ENCODE measurements at regions not wholly inside any gene's neighbourhood (a gene's known extent, or its start where the extent isn't known, plus 50 kb on each side); places are given as distances from the start of the nearest gene placed in this dataset.

GRCh38 chr18:10207682-10208345 lies 246.6 kb upstream of the APCDD1 start:
- ATAC-seq: peak; percentile 39 to 53

GRCh38 chr18:10209302-10209701 lies 245.1 kb upstream of the APCDD1 start:
- WGBS: 96% methylated on average over 8 of the region's 8 CpGs
- DNase-seq: no peak
- Histone ChIP-seq H3K4me3 (ENCODE audit: low read length) (no peak overlapping the region), H3K27me3 (ENCODE audit: control insufficient read depth, insufficient read depth) (no peaks in the 10 kb centered on the region), H3K4me1 (ENCODE audit: control insufficient read depth, insufficient read depth, low read length) (peaks cover 6% of the 10 kb centered on the region), H3K9me3 (ENCODE audit: control insufficient read depth, low read length) (no peaks in the 10 kb centered on the region), H3K27ac (ENCODE audit: low read length) (no peak overlapping the region)
- ATAC-seq: no peak
- intact Hi-C loops (cut with DNase I): loop anchor here in 1 of 4 donors (10.0 kb wide), 1 partner anchor 55 kb away; no protein-coding TSS in a partner anchor

More at GRCh38 chr18:10207682-10208345, 246.6 kb upstream of the APCDD1 start:
- Histone ChIP-seq H3K9me3 (ENCODE audit: control insufficient read depth, low read length) (no peaks in the 10 kb centered on the region), H3K27me3 (ENCODE audit: control insufficient read depth, insufficient read depth) (no peaks in the 10 kb centered on the region), H3K4me1 (ENCODE audit: control insufficient read depth, insufficient read depth, low read length) (peaks cover 6% of the 10 kb centered on the region), H3K4me3 (ENCODE audit: low read length) (no peak overlapping the region), H3K27ac (ENCODE audit: low read length) (no peak overlapping the region)
- DNase-seq: no peak
- intact Hi-C loops (cut with DNase I): loop anchor here in 1 of 4 donors (10.0 kb wide), 1 partner anchor 57 kb away; no protein-coding TSS in a partner anchor
- WGBS: 12% methylated on average over 3 of the region's 3 CpGs

GRCh38 chr18:10210057-10210633 lies 244.3 kb upstream of the APCDD1 start:
- no peak overlapping the region for H3K4me3 ChIP-seq (ENCODE audit: low read length)
- 85% methylated on average over 6 of the region's 6 CpGs for WGBS
- H3K27me3 ChIP-seq (ENCODE audit: control insufficient read depth, insufficient read depth): no peaks in the 10 kb centered on the region
- DNase-seq: no peak
- H3K9me3 ChIP-seq (ENCODE audit: control insufficient read depth, low read length): no peaks in the 10 kb centered on the region
- H3K27ac ChIP-seq (ENCODE audit: low read length): no peak overlapping the region
- H3K4me1 ChIP-seq (ENCODE audit: control insufficient read depth, insufficient read depth, low read length): peaks cover 6% of the 10 kb centered on the region
- ATAC-seq: no peak
- intact Hi-C loops (cut with DNase I): no loop called here

- Histone ChIP-seq H3K27me3 (ENCODE audit: control insufficient read depth, insufficient read depth) (no peaks in the 10 kb centered on the region), H3K4me3 (ENCODE audit: low read length) (no peak overlapping the region), H3K9me3 (ENCODE audit: control insufficient read depth, low read length) (peaks cover 2% of the 10 kb centered on the region), H3K4me1 (ENCODE audit: control insufficient read depth, insufficient read depth, low read length) (no peaks in the 10 kb centered on the region), H3K27ac (ENCODE audit: low read length) (no peak overlapping the region)
- intact Hi-C loops (cut with DNase I): no loop called here
- peak in 1 of 2 donors; percentile 33 for ATAC-seq
- DNase-seq: no peak
- WGBS: 30% methylated on average over 3 of the region's 3 CpGs
These were observed 240.9 kb upstream of the APCDD1 start for GRCh38 chr18:10213526-10213925.

GRCh38 chr18:10215446-10215845 lies 239.0 kb upstream of the APCDD1 start:
- no peak for DNase-seq
- peaks cover 2% of the 10 kb centered on the region for H3K9me3 ChIP-seq (ENCODE audit: control insufficient read depth, low read length)
- intact Hi-C loops (cut with DNase I): no loop called here
- H3K27me3 ChIP-seq (ENCODE audit: control insufficient read depth, insufficient read depth): no peaks in the 10 kb centered on the region
- ATAC-seq: no peak
- H3K4me1 ChIP-seq (ENCODE audit: control insufficient read depth, insufficient read depth, low read length): no peaks in the 10 kb centered on the region
- no peak overlapping the region for H3K4me3 ChIP-seq (ENCODE audit: low read length)
- H3K27ac ChIP-seq (ENCODE audit: low read length): no peak overlapping the region
- 86% methylated on average over 6 of the region's 6 CpGs for WGBS

GRCh38 chr18:10216791-10217190 lies 237.6 kb upstream of the APCDD1 start:
- WGBS: 82% methylated on average over 2 of the region's 2 CpGs
- intact Hi-C loops (cut with DNase I): no loop called here
- no peaks in the 10 kb centered on the region for H3K4me1 ChIP-seq (ENCODE audit: control insufficient read depth, insufficient read depth, low read length)
- no peak overlapping the region for H3K27ac ChIP-seq (ENCODE audit: low read length)
- peaks cover 2% of the 10 kb centered on the region for H3K9me3 ChIP-seq (ENCODE audit: control insufficient read depth, low read length)
- ATAC-seq (no peak), DNase-seq (no peak)
- H3K27me3 ChIP-seq (ENCODE audit: control insufficient read depth, insufficient read depth): no peaks in the 10 kb centered on the region
- H3K4me3 ChIP-seq (ENCODE audit: low read length): no peak overlapping the region

- WGBS: 67% methylated on average over 2 of the region's 2 CpGs
- intact Hi-C loops (cut with DNase I): no loop called here
- H3K27me3 ChIP-seq (ENCODE audit: control insufficient read depth, insufficient read depth): no peaks in the 10 kb centered on the region
- H3K4me1 ChIP-seq (ENCODE audit: control insufficient read depth, insufficient read depth, low read length): no peaks in the 10 kb centered on the region
- no peak overlapping the region for H3K27ac ChIP-seq (ENCODE audit: low read length)
- H3K9me3 ChIP-seq (ENCODE audit: control insufficient read depth, low read length): peaks cover 2% of the 10 kb centered on the region
- H3K4me3 ChIP-seq (ENCODE audit: low read length): no peak overlapping the region
- DNase-seq (no peak), ATAC-seq (no peak)
These were observed 237.2 kb upstream of the APCDD1 start for GRCh38 chr18:10217211-10217610.

- Histone ChIP-seq H3K9me3 (ENCODE audit: control insufficient read depth, low read length) (no peaks in the 10 kb centered on the region), H3K27ac (ENCODE audit: low read length) (no peak overlapping the region), H3K27me3 (ENCODE audit: control insufficient read depth, insufficient read depth) (no peaks in the 10 kb centered on the region), H3K4me3 (ENCODE audit: low read length) (no peak overlapping the region), H3K4me1 (ENCODE audit: control insufficient read depth, insufficient read depth, low read length) (no peaks in the 10 kb centered on the region)
- WGBS: 95% methylated on average over 6 of the region's 6 CpGs
- no peak for ATAC-seq
- no peak for DNase-seq
- intact Hi-C loops (cut with DNase I): no loop called here
These were observed 229.1 kb upstream of the APCDD1 start for GRCh38 chr18:10225300-10225699.

GRCh38 chr18:10226971-10227370 lies 227.5 kb upstream of the APCDD1 start:
- intact Hi-C loops (cut with DNase I): no loop called here
- no peaks in the 10 kb centered on the region for H3K4me1 ChIP-seq (ENCODE audit: control insufficient read depth, insufficient read depth, low read length)
- ATAC-seq: no peak

GRCh38 chr18:10228326-10228725 lies 226.1 kb upstream of the APCDD1 start:
- ATAC-seq: no peak
- Histone ChIP-seq H3K9me3 (ENCODE audit: control insufficient read depth, low read length) (no peaks in the 10 kb centered on the region), H3K27me3 (ENCODE audit: control insufficient read depth, insufficient read depth) (no peaks in the 10 kb centered on the region), H3K4me1 (ENCODE audit: control insufficient read depth, insufficient read depth, low read length) (no peaks in the 10 kb centered on the region), H3K27ac (ENCODE audit: low read length) (no peak overlapping the region), H3K4me3 (ENCODE audit: low read length) (no peak overlapping the region)
- intact Hi-C loops (cut with DNase I): no loop called here
- DNase-seq: no peak

More at GRCh38 chr18:10226971-10227370, 227.5 kb upstream of the APCDD1 start:
- no peak overlapping the region for H3K4me3 ChIP-seq (ENCODE audit: low read length)
- H3K27me3 ChIP-seq (ENCODE audit: control insufficient read depth, insufficient read depth): no peaks in the 10 kb centered on the region
- no peaks in the 10 kb centered on the region for H3K9me3 ChIP-seq (ENCODE audit: control insufficient read depth, low read length)
- no peak overlapping the region for H3K27ac ChIP-seq (ENCODE audit: low read length)
- DNase-seq: no peak
- 84% methylated on average over 2 of the region's 2 CpGs for WGBS

- Histone ChIP-seq H3K27me3 (ENCODE audit: control insufficient read depth, insufficient read depth) (no peaks in the 10 kb centered on the region), H3K4me1 (ENCODE audit: control insufficient read depth, insufficient read depth, low read length) (no peaks in the 10 kb centered on the region), H3K4me3 (ENCODE audit: low read length) (no peak overlapping the region), H3K9me3 (ENCODE audit: control insufficient read depth, low read length) (no peaks in the 10 kb centered on the region), H3K27ac (ENCODE audit: low read length) (no peak overlapping the region)
- ATAC-seq (no peak), DNase-seq (no peak)
- WGBS: 95% methylated on average over 3 of the region's 3 CpGs
- intact Hi-C loops (cut with DNase I): no loop called here
These were observed 225.0 kb upstream of the APCDD1 start for GRCh38 chr18:10229458-10229857.

All from right cardiac atrium (tissue), 5 donors.